ENCODE measurements at regions not wholly inside any gene's neighbourhood (a gene's known extent, or its start where the extent isn't known, plus 50 kb on each side); places are given as distances from the start of the nearest gene placed in this dataset.

- H3K27ac ChIP-seq: no peak overlapping the region
- TF ChIP-seq ZFX (IDR thresholded peaks at IDR 0.05; ENCODE audit: borderline replicate concordance) (no peak), CTCF (IDR thresholded peaks at IDR 0.05) (no peak)
These were observed 183.7 kb upstream of the KLF14 start for GRCh38 chr7:130917669-130918128.

- H3K27ac ChIP-seq: no peak overlapping the region
- TF ChIP-seq CTCF (IDR thresholded peaks at IDR 0.05): no peak
- TF ChIP-seq ZFX (IDR thresholded peaks at IDR 0.05; ENCODE audit: borderline replicate concordance): no peak
These were observed 184.4 kb upstream of the KLF14 start for GRCh38 chr7:130918129-130919052.

- TF ChIP-seq ZFX (IDR thresholded peaks at IDR 0.05; ENCODE audit: borderline replicate concordance) (no peak), CTCF (IDR thresholded peaks at IDR 0.05) (no peak)
- H3K27ac ChIP-seq: no peak overlapping the region
These were observed 185.5 kb upstream of the KLF14 start for GRCh38 chr7:130919316-130920103.

- H3K27ac ChIP-seq: no peak overlapping the region
- no peak for TF ChIP-seq CTCF (IDR thresholded peaks at IDR 0.05)
- no peak for TF ChIP-seq ZFX (IDR thresholded peaks at IDR 0.05; ENCODE audit: borderline replicate concordance)
These were observed 186.1 kb upstream of the KLF14 start for GRCh38 chr7:130920122-130920521.

- no peak overlapping the region for H3K27ac ChIP-seq
- TF ChIP-seq CTCF (IDR thresholded peaks at IDR 0.05) (no peak), ZFX (IDR thresholded peaks at IDR 0.05; ENCODE audit: borderline replicate concordance) (no peak)
These were observed 187.6 kb upstream of the KLF14 start for GRCh38 chr7:130921391-130922180.

GRCh38 chr7:130922206-130923112, 188.5 kb upstream of the KLF14 start:
- no peak overlapping the region for H3K27ac ChIP-seq
- no peak for TF ChIP-seq ZFX (IDR thresholded peaks at IDR 0.05; ENCODE audit: borderline replicate concordance)
- no peak for TF ChIP-seq CTCF (IDR thresholded peaks at IDR 0.05)

All from 22Rv1 (cell line).